Esophagus squamous epithelium (tissue), 4 donors: ENCODE measurements at regions not wholly inside any gene's neighbourhood (a gene's known extent, or its start where the extent isn't known, plus 50 kb on each side); places are given as distances from the start of the nearest gene placed in this dataset.

ENCODE experiments used
- POLR2A ChIP-seq, 4 donors: fragments of 450-650 bp; IDR thresholded peaks; one replicate each; pipeline ENCODE4 v1.6.1; 2017; ENCODE audit warnings: antibody characterized with exemption in 4 of 4, mild to moderate bottlenecking in 4 of 4, moderate library complexity in 3 of 4
- TF ChIP-seq, protein P1 (sequence below), 6 experiments: fragments of 450-650 bp in 4 of 6; fragments of 200-600 bp in 2 of 6; sonication (generic) in 2 of 6; IDR thresholded peaks; one replicate each; pipeline ENCODE4 v1.5.1; 2016 to 2019; ENCODE audit warnings: antibody characterized with exemption in 6 of 6, mild to moderate bottlenecking in 4 of 6, moderate library complexity in 4 of 6

DNA sequence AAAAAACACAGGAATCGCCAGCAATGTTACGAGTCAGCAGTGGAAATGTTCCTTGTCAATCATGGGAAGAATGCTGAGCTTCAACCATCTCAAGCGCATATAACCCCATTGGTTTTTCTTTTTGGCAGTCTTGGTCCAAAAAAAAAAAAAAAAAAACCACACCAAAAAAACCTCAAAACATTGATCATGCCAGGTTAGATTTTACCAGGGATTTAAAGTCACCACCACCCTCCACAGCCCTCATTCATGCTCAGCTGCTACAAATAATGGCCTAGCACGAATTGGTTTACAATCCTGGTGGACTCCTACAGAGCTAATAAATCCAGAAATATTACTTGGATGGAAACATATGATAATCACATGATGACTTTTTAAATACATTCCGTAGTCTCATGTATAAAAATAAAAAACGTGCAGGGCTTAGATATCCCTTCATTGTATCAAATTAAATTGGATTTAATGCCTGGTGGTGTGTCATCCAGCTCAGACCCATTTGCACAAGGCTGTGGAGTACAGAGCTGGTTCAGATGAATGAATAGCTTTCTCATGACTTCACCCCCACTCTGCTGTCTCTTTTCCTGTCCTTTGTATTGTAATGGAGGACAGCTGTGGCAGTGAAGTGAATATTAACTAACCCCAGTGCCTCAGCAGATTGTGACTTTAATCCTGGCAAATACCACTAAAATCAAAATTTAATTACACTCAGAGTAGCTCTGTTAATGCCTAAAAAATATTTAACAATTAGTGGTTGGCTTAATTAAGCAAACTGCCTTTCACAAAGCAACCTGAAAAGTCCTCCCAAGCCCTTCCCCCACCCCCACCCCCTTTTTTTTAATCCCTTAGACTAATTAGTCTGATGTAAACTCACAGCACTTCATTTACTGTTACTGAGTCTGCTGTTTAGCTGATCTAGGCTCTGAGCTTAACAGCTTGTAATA lies 626.5 kb upstream of the ZNF608 start:
- TF ChIP-seq, protein P1, sequence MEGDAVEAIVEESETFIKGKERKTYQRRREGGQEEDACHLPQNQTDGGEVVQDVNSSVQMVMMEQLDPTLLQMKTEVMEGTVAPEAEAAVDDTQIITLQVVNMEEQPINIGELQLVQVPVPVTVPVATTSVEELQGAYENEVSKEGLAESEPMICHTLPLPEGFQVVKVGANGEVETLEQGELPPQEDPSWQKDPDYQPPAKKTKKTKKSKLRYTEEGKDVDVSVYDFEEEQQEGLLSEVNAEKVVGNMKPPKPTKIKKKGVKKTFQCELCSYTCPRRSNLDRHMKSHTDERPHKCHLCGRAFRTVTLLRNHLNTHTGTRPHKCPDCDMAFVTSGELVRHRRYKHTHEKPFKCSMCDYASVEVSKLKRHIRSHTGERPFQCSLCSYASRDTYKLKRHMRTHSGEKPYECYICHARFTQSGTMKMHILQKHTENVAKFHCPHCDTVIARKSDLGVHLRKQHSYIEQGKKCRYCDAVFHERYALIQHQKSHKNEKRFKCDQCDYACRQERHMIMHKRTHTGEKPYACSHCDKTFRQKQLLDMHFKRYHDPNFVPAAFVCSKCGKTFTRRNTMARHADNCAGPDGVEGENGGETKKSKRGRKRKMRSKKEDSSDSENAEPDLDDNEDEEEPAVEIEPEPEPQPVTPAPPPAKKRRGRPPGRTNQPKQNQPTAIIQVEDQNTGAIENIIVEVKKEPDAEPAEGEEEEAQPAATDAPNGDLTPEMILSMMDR (IDR thresholded peaks at IDR 0.05): no peak
- no peak for TF ChIP-seq POLR2A (IDR thresholded peaks at IDR 0.05)
